NCI-H345 treated with DMSO at 0.1 percent for 48 hours (cell line): ENCODE measurements at regions not wholly inside any gene's neighbourhood (a gene's known extent, or its start where the extent isn't known, plus 50 kb on each side); places are given as distances from the start of the nearest gene placed in this dataset.

Experiments used
- DNase-seq: peaks from one replicate; lab custom pipeline; 2025; ENCODE audit not compliant: unreplicated experiment; lab: John Stamatoyannopoulos, UW

- DNase-seq: no peak
Measured at GRCh38 chr15:70556779-70557178, 206.6 kb downstream of the UACA start.

DNA sequence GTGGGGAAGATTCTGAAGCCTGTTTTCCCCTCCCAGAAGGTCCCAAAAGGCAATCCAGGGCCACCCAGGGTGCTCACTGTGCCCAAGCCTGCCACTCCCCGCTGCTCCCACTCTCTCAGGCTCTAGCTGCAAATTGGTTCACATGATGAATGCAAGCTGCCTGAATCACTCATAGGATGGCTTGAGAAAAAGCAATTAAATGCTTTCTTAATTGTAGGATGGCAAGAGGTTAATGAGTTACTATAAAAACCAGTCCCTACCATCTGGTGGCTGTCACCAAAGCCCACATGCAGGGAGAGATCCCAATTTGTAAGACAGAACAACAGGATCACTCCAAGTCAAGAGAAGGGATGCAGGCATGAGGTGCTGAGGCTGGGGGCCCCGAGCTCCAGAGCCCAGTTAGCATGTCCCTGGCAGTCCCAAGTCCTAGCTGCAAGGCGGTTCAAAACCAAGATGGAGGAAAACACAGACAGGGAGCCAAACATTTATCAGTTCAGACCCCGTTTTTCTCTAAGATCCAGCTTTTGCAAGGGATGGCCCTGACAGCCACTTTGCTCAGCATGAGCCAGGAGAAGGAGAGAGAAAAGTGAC lies 207.1 kb downstream of the UACA start:
- no peak for DNase-seq

DNA sequence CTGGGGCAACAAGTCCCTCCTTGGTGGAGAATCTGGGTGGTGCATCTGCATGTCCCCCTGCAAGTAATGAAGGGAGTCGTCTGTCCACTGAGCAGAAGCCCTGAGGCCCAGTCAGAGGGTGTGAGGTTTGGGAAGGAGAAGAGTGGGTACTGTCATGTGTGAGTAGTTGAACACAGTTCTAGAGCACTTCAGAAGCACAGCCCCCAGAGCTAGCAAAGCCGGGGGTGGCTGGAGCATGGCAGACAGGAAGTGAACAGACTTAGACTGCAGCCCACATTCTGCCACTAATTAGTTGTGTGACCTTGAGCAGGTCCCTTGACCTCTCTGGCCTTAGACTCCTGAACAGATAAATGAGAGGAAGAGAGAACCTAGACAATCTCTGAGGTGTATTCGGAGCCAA lies 207.6 kb downstream of the UACA start:
- DNase-seq: no peak

- no peak for DNase-seq
Measured at GRCh38 chr15:70547846-70548487, 215.4 kb downstream of the UACA start.

DNA sequence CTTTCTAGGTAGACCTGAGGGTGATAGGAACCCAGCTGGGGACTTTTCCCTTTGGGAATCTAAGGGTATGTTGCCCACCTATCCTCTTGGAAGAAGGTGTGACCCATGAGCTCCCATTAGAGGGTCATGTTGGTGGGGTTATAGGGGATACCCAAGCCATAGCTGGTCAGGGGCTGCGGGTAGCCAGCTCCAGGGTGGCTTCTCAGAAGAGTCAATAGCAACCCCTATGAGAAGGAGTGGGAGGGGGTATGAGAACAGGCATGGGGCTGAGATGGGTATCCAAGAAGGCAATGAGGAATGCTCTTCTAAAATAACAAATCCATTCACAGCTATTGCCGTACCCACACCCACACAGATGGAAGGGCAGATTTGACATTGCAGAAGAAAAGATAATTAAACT lies 217.8 kb downstream of the UACA start:
- DNase-seq: no peak

DNA sequence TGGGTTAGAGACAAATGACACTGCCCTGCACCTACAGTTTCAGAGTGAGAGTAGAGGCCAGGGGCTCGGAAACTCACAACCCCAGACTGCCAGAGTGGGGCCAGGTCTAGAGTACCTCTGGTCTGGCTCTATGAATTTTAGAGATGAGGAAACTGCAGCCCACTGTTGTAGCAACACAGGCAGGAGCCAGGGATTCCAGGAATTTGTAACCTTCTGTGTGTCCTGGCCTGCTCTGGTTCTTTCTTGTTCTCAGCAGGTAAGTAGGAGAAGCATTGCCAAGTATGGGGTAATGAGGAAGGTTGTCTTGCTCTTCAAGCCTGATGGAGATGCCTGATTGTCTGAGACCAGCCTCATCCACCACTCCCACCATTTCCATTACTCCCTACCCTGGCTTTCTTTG lies 221.8 kb downstream of the UACA start:
- DNase-seq: no peak

- no peak for DNase-seq
Measured at GRCh38 chr15:70539912-70540530, 223.3 kb downstream of the UACA start.

DNA sequence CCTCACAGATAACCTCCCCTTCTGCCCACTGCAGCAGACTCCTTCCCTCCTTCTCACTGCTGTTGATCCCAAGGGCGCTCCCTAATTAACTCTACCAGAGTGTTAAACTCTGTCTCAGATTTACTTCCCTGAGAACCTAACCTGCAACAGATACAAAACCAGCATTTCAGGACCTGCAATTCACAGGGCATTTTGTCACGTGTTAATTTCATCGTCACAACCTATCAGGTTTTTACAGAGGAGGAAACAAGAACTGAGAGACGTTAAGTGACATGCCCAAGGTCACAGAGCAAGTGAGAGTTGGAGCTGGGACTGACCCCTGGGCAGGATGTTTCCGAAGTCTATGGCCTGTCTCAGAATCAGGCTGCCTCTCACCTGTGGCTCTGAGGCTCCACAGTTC lies 223.9 kb downstream of the UACA start:
- no peak for DNase-seq

- no peak for DNase-seq
Measured at GRCh38 chr15:70538278-70538677, 225.1 kb downstream of the UACA start.

DNA sequence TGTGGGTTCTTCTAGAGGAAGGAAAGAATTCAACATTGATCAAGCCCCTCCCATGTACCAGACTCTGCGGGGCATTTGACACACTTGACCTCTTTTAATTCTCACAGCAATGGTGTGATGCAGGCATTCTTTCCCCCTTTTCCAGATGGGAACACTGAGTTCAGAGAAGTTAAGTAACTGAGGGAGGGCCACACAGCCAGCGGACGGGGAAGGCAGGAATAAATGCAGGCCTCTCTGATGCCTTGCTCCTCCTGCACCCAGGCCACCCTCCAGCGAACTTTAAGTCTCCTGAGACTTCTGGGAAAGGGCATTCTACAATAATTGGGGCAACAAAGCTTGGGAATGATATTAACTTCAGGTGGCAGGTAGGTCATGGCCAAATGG lies 227.4 kb downstream of the UACA start:
- DNase-seq: no peak

DNA sequence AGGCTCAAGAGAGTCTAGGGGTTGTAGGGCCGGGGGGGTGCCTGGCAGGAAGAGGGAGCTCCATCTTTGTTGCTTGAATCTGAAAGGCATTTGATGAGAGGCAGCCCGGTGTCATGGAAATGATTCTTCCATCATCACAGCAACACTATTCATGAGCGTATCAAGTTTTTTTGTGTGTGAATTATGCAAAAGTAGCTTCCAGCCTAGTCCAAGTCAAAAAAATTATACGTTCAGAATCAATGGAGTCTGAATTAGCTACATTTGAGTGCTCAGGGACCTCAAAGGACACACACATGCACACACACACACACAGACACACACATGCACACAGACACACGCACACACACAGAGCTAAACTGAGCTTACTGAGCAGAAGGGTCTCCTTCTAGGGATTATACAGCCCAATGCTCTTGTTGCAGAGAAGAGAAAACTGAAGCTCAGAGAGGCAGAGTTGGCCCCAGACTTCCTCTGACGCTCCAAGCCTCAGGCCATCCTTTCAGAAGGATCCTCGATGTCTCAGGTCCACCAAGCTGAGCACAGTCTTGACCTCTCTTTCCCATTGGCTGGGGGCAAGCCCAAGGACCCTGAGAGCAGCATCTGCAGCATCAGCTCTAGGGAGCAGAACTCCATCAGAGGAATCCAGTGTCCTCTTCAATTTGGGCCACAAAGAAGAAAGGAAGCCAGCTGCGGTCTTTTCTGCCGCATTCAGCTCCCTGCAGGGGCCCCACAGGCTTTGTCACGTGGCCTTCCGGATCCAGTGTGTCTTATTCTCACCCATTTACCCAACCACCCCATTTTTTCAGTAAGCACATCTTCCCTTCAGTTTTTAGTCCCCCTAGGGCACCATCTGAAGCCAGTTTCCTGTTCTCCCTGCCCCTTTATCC lies 228.0 kb downstream of the UACA start:
- DNase-seq: no peak

DNA sequence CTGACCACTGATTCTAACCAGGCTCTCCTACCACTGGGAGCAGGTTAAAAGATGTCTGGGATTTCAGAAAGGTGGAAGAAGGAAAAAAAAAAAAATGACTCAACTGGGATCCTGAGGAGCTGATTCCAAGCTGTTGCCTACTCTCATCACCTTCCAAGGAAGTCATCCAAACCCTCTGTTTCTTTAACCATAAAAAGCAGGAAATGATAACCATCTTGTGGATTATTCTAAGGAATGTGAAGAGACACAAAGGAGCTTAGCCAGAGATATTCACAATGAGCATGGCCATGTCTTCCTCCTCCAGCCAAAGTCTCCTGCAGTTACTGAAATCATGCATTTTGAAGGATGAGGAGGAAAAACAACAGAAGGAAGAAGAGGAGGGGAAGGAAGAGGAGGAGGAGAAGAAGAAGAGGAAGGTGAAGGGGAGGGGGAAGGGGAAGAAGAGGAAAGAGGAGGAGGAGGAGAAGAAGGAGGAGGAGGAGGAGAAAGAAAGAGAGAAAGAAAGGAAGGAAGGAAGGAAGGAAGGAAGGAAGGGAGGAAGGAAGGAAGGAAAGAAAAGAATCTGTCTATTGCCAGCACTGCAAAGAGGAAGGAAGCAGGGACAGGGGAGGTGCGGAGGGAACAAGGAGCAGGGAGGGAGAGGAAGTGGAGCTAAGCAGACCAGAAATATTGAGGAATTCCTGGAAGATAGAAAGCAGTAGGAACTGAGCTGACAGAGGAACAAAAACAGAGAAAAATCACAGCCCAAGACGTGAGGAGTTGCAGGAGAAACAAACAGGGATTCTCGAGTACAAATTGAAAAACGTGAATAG lies 229.2 kb downstream of the UACA start:
- no peak for DNase-seq

DNA sequence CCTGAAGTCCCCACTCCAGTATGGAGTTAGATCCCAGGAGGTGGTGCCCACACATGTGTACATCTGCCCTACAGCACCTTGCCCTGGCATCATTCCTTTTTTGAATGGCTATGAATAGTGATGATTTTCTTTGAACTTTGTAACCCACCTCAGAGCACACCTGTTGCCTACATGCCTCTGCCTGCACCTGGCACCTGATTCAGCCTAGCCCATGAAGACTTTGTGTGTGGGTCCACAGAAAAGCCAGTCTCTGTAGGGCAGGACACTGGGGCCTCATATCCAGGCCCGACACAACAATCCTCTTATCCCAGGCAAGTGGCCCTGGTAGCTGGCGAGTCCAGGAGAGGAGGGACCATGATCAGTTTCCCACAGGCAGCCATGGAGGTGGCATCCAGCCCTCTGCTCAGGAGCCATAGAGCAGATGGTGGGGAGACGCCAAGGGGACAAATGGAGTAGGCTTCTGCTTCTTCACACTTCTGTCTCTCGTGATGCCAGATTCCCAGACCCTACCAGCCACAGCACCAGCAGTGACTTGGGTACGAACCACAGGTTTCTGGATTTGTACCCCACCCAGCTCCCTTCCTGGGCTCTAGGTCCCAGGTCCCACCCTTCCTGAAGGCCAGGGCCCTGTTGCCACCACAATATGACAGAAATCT lies 230.7 kb downstream of the UACA start:
- DNase-seq: no peak

DNA sequence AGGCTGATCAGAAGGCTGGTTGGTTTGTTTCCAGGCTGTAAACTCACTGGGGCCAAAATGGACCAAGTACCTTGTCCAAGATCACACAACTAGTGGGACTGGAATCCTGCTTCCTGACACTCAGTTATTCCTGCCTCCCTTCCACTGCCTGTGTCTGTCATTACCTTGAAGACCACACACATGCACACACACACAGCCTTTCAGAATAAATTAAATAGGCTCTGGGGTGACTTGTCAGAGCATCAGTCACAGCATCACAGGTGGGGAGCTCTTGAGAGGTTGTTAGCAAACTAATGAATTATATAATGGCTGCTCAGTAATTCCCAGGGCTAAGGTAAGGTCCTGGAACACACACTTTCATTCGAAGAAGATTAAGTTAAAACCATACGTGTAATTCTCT lies 231.8 kb downstream of the UACA start:
- no peak for DNase-seq

DNA sequence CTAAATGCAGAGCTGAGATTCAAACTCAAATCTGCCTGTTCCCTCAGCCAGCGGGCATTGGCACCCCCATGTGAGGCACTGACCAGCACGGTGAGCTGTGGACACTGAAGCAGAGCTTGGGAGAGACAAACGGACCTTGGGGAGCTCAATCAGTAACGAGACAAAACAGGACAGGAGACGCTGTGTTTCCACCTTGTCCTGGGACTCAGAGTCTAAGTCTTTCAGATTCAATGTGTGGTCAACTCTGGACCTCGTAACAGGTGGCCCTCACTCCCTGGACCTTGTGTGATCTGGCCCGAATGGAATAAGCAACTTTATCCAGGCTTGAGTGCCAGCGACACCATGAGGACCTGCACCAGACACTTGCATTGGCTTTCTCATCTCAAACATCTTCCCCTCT lies 232.5 kb downstream of the UACA start:
- no peak for DNase-seq

- DNase-seq: no peak
Measured at GRCh38 chr15:70530503-70530902, 232.9 kb downstream of the UACA start.

DNA sequence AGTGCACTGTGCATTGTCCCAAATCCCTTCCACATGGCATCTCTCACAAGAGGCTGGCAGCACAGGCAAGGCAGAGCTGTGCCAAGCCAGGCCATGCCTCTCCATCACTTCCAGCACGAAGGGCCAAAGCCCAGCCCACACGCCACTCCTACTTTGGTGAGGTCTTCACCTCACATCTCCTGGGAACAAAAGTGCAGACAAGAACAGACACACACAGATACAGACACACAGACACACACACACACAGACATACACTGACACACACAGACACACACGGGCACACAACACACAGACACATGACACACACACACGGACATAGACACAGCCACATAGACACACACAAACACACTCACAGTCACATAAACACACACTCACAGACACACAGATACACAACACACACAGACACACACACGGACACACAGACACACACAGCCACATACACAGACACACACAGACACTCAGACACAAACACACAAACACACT lies 233.3 kb downstream of the UACA start:
- no peak for DNase-seq

GRCh38 chr15:70528816-70529215 lies 234.5 kb downstream of the UACA start:
- no peak for DNase-seq

GRCh38 chr15:70528270-70528706 lies 235.1 kb downstream of the UACA start:
- no peak for DNase-seq

DNA sequence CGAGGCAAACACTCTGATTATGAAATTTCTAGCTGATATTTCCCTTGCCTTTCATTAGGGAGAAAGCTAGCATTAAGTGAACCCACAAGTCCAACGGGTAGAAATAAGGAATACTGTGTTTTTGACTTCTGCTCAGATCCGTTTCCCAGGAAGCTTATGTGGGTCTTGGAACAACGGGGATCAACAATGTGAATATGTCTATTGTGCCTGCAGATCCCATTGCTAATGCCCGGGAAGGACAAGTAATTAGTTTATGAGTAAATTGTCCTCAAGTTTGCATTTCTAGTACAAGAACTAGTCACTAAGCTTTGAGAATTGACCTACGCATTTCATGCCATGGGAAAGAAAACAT lies 236.4 kb downstream of the UACA start:
- DNase-seq: no peak
